ENCODE measurements at regions not wholly inside any gene's neighbourhood (a gene's known extent, or its start where the extent isn't known, plus 50 kb on each side); places are given as distances from the start of the nearest gene placed in this dataset.

- intact Hi-C loops (cut with DNase I; ENCODE audit: low total_unique reads): no loop called here
- H3K27me3 ChIP-seq: no peaks in the 10 kb centered on the region
- no peaks in the 10 kb centered on the region for H3K4me1 ChIP-seq
- DNase-seq: no peak
- no peaks in the 10 kb centered on the region for H3K9me3 ChIP-seq
- no peaks in the 10 kb centered on the region for H3K36me3 ChIP-seq
- no peak overlapping the region for H3K27ac ChIP-seq
- TF ChIP-seq POLR2A (IDR thresholded peaks at IDR 0.05) (no peak), CTCF (IDR thresholded peaks at IDR 0.05) (no peak)
- no peak overlapping the region for H3K4me3 ChIP-seq
Observed at GRCh38 chr4:176925962-176926361, 133.2 kb upstream of the VEGFC start.

- no peak overlapping the region for H3K4me3 ChIP-seq
Observed at GRCh38 chr4:176927117-176927516, 134.4 kb upstream of the VEGFC start.

DNA sequence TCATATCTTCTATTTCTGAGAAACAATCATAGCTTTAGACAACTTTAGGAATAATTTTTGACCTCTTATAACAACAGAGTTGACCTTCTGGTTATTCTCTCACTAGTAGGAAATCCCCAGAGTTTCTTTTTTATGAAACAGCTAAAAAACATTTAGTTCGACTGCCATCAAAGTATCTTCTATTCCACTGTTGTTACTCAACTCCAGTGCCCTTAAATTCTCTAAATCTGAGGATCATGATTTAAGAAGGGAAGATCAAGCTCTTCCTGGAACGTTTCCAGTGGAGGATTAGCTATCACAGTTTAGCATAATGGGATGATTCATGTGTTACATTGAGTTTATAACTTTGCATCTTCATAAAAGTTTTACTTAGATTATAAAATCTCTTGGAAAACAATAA is 134.9 kb upstream of the VEGFC start:
- no peak for DNase-seq
- TF ChIP-seq CTCF (IDR thresholded peaks at IDR 0.05) (no peak), POLR2A (IDR thresholded peaks at IDR 0.05) (no peak)
- H3K36me3 ChIP-seq: no peaks in the 10 kb centered on the region
- H3K27ac ChIP-seq: no peak overlapping the region
- no peak overlapping the region for H3K4me3 ChIP-seq
- no peaks in the 10 kb centered on the region for H3K9me3 ChIP-seq
- H3K27me3 ChIP-seq: no peaks in the 10 kb centered on the region
- H3K4me1 ChIP-seq: no peaks in the 10 kb centered on the region
- intact Hi-C loops (cut with DNase I; ENCODE audit: low total_unique reads): no loop called here

More at GRCh38 chr4:176927117-176927516, 134.4 kb upstream of the VEGFC start:
- no peaks in the 10 kb centered on the region for H3K9me3 ChIP-seq
- H3K27ac ChIP-seq: no peak overlapping the region
- no peaks in the 10 kb centered on the region for H3K36me3 ChIP-seq
- H3K4me1 ChIP-seq: no peaks in the 10 kb centered on the region
- DNase-seq: no peak
- TF ChIP-seq POLR2A (IDR thresholded peaks at IDR 0.05) (no peak), CTCF (IDR thresholded peaks at IDR 0.05) (no peak)
- intact Hi-C loops (cut with DNase I; ENCODE audit: low total_unique reads): no loop called here
- H3K27me3 ChIP-seq: no peaks in the 10 kb centered on the region

DNA sequence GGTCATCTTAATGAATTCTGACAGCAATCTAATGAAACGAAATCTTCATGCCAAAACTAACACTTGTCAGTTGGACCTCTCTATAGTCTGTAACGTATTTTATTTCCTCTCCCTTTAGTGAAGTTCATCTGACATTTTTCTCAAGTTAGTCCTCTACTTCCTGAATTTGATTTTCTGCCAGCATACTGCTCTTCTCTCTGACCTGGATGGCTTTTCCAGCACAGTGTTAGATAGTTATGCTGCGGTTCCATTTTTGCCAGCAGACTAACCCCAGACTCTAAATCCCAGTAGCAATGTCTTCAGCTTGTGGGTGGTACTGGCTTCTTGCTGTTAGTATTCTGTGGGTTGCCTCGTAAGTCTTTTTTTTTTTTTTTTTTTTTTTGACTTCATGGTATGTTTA is 146.7 kb upstream of the VEGFC start:
- TF ChIP-seq CTCF (IDR thresholded peaks at IDR 0.05) (no peak), POLR2A (IDR thresholded peaks at IDR 0.05) (no peak)
- Histone ChIP-seq H3K27me3 (no peaks in the 10 kb centered on the region), H3K36me3 (no peaks in the 10 kb centered on the region), H3K27ac (no peak overlapping the region), H3K4me1 (no peaks in the 10 kb centered on the region), H3K9me3 (no peaks in the 10 kb centered on the region), H3K4me3 (no peak overlapping the region)
- intact Hi-C loops (cut with DNase I; ENCODE audit: low total_unique reads): no loop called here
- DNase-seq: no peak

DNA sequence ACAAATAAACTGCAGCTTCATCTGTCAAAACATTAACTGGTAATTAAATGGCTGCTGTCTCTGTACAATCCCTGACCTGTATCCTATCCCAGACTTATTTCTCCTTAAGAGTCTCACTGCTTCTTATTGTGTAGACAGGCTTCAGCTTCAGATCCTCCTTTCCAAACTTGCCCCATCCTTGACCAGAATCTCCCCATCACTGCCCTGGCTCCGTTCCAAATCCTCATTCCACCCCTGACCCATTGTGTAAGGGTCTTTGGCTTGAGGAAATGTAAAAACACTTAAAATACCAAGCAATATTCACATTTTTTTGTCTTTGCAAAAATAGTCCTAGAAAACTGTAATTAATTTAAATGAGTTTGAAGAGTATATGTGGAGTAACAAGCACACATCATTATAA is 152.6 kb upstream of the VEGFC start:
- H3K9me3 ChIP-seq: no peaks in the 10 kb centered on the region
- H3K4me3 ChIP-seq: no peak overlapping the region
- H3K36me3 ChIP-seq: no peaks in the 10 kb centered on the region
- no peaks in the 10 kb centered on the region for H3K27me3 ChIP-seq
- intact Hi-C loops (cut with DNase I; ENCODE audit: low total_unique reads): no loop called here
- TF ChIP-seq POLR2A (IDR thresholded peaks at IDR 0.05): no peak
- no peak for TF ChIP-seq CTCF (IDR thresholded peaks at IDR 0.05)
- no peaks in the 10 kb centered on the region for H3K4me1 ChIP-seq
- no peak for DNase-seq
- H3K27ac ChIP-seq: no peak overlapping the region

Measured in uterus (tissue), 3 donors.